Transverse colon (tissue), 3 donors: ENCODE measurements at regions not wholly inside any gene's neighbourhood (a gene's known extent, or its start where the extent isn't known, plus 50 kb on each side); places are given as distances from the start of the nearest gene placed in this dataset.

Experiments
- POLR2A ChIP-seq: fragments of 450-650 bp; IDR thresholded peaks from one replicate; pipeline ENCODE4 v1.6.1; 2016; ENCODE audit warnings: antibody characterized with exemption, mild to moderate bottlenecking, moderate library complexity
- TF ChIP-seq, protein P1 (sequence below), 5 experiments: fragments of 200-600 bp in 3 of 5; fragments of 450-650 bp in 2 of 5; sonication (generic) in 3 of 5; IDR thresholded peaks; 1 replicate in 2 of 5; 2 replicates in 3 of 5; pipeline ENCODE4 v1.5.1; 2016 to 2017; ENCODE audit warnings: antibody characterized with exemption in 5 of 5, inconsistent platforms in 3 of 5, mild to moderate bottlenecking in 2 of 5, moderate library complexity in 1 of 5

DNA sequence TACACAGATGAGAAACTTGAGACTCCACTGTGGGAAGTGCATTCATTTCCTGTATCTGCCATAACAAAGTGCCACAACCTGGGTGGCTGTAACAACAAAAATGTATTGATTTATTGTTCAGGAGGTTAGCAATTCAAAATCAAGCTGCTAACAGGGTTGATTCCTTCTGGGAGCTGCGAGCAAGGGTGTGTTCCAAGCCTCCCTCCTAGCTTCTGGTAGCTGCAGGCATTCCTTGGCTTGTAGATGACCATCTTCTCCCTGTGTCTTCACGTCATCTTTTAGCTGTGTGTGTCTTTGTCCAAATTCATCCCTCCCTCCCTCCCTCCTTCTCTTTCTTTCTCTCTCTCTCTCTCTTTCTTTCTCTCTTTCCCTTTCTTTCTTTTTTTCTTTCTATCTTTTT lies 258.1 kb downstream of the MSX2 start:
- TF ChIP-seq, protein P1, sequence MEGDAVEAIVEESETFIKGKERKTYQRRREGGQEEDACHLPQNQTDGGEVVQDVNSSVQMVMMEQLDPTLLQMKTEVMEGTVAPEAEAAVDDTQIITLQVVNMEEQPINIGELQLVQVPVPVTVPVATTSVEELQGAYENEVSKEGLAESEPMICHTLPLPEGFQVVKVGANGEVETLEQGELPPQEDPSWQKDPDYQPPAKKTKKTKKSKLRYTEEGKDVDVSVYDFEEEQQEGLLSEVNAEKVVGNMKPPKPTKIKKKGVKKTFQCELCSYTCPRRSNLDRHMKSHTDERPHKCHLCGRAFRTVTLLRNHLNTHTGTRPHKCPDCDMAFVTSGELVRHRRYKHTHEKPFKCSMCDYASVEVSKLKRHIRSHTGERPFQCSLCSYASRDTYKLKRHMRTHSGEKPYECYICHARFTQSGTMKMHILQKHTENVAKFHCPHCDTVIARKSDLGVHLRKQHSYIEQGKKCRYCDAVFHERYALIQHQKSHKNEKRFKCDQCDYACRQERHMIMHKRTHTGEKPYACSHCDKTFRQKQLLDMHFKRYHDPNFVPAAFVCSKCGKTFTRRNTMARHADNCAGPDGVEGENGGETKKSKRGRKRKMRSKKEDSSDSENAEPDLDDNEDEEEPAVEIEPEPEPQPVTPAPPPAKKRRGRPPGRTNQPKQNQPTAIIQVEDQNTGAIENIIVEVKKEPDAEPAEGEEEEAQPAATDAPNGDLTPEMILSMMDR (IDR thresholded peaks at IDR 0.05), result no peak
- TF ChIP-seq POLR2A, result no peak
